ENCODE measurements at regions not wholly inside any gene's neighbourhood (a gene's known extent, or its start where the extent isn't known, plus 50 kb on each side); places are given as distances from the start of the nearest gene placed in this dataset.
"Not testable (repeated sequence)": the region's sequence is repeated elsewhere in the genome, so short reads cannot be mapped to it uniquely, and the experiment has no call there.

GRCh38 chr17:77833769-77834168 lies 124.7 kb upstream of the TNRC6C start:
- no peaks in the 10 kb centered on the region for H3K9me3 ChIP-seq
- no peak overlapping the region for H3K4me3 ChIP-seq
- in situ Hi-C loops (cut with MboI; ENCODE audit: low pct_ligation_motif_present in 1 of 4, low pct_unique_long_range_greater_than_20kb in 1 of 4, low sequenced_read_pairs in 3 of 4), result no loop called here
- intact Hi-C loops (cut with DNase I; ENCODE audit: low total_unique reads), result no loop called here
- H3K27me3 ChIP-seq, result no peaks in the 10 kb centered on the region
- peaks cover 3 to 18% (median 8%) of the 10 kb centered on the region in 4 donors for H3K4me1 ChIP-seq
- no peaks in the 10 kb centered on the region for H3K36me3 ChIP-seq
- no peak for DNase-seq
- WGBS, 2 donors (ENCODE audit: low coverage in 1 of 2), result 83% methylated on average over 5 of the region's 5 CpGs; no CpG with 5 or more reads in 1 of the 2 donors
- no peak overlapping the region for H3K27ac ChIP-seq
- TF ChIP-seq, protein P1, sequence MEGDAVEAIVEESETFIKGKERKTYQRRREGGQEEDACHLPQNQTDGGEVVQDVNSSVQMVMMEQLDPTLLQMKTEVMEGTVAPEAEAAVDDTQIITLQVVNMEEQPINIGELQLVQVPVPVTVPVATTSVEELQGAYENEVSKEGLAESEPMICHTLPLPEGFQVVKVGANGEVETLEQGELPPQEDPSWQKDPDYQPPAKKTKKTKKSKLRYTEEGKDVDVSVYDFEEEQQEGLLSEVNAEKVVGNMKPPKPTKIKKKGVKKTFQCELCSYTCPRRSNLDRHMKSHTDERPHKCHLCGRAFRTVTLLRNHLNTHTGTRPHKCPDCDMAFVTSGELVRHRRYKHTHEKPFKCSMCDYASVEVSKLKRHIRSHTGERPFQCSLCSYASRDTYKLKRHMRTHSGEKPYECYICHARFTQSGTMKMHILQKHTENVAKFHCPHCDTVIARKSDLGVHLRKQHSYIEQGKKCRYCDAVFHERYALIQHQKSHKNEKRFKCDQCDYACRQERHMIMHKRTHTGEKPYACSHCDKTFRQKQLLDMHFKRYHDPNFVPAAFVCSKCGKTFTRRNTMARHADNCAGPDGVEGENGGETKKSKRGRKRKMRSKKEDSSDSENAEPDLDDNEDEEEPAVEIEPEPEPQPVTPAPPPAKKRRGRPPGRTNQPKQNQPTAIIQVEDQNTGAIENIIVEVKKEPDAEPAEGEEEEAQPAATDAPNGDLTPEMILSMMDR (IDR thresholded peaks at IDR 0.05), result no peak
- TF ChIP-seq POLR2A (IDR thresholded peaks at IDR 0.05) (no peak), EP300 (IDR thresholded peaks at IDR 0.05; ENCODE audit: low read depth) (no peak), POLR2AphosphoS5 (IDR thresholded peaks at IDR 0.05) (no peak)

- intact Hi-C loops (cut with DNase I; ENCODE audit: low total_unique reads), result no loop called here
- in situ Hi-C loops (cut with MboI; ENCODE audit: low pct_ligation_motif_present in 1 of 4, low pct_unique_long_range_greater_than_20kb in 1 of 4, low sequenced_read_pairs in 3 of 4), result no loop called here
- 47 to 79% methylated on average over 4 to 11 of the region's 12 CpGs for WGBS, 2 donors (ENCODE audit: low coverage in 1 of 2)
- Histone ChIP-seq H3K4me1 (peaks cover 3 to 20% (median 10%) of the 10 kb centered on the region in 4 donors), H3K4me3 (no peak overlapping the region), H3K9me3 (no peaks in the 10 kb centered on the region), H3K27me3 (no peaks in the 10 kb centered on the region), H3K27ac (no peak overlapping the region), H3K36me3 (no peaks in the 10 kb centered on the region)
- TF ChIP-seq EP300 (IDR thresholded peaks at IDR 0.05; ENCODE audit: low read depth), result no peak
- no peak for TF ChIP-seq POLR2AphosphoS5 (IDR thresholded peaks at IDR 0.05)
- TF ChIP-seq POLR2A (IDR thresholded peaks at IDR 0.05), result no peak
- TF ChIP-seq, protein P1 (IDR thresholded peaks at IDR 0.05), result no peak
- peak; percentile 46 for DNase-seq
These were observed 124.1 kb upstream of the TNRC6C start for GRCh38 chr17:77834170-77835115.

GRCh38 chr17:77836557-77837041 lies 121.9 kb upstream of the TNRC6C start:
- Histone ChIP-seq H3K4me3 (no peak overlapping the region), H3K27ac (no peak overlapping the region), H3K4me1 (peaks cover 0 to 14% (median 10%) of the 10 kb centered on the region in 4 donors), H3K27me3 (no peaks in the 10 kb centered on the region), H3K9me3 (no peaks in the 10 kb centered on the region), H3K36me3 (no peaks in the 10 kb centered on the region)
- intact Hi-C loops (cut with DNase I; ENCODE audit: low total_unique reads), result no loop called here
- in situ Hi-C loops (cut with MboI; ENCODE audit: low pct_ligation_motif_present in 1 of 4, low pct_unique_long_range_greater_than_20kb in 1 of 4, low sequenced_read_pairs in 3 of 4), result no loop called here
- no peak for DNase-seq
- 62% methylated on average over 3 of the region's 3 CpGs; no CpG with 5 or more reads in 1 of the 2 donors for WGBS, 2 donors (ENCODE audit: low coverage in 1 of 2)
- TF ChIP-seq, protein P1 (IDR thresholded peaks at IDR 0.05), result no peak

- H3K27ac ChIP-seq; intact Hi-C loops (cut with DNase I; ENCODE audit: low total_unique reads); H3K27me3 ChIP-seq; in situ Hi-C loops (cut with MboI; ENCODE audit: low pct_ligation_motif_present in 1 of 4, low pct_unique_long_range_greater_than_20kb in 1 of 4, low sequenced_read_pairs in 3 of 4); H3K36me3 ChIP-seq; DNase-seq; H3K4me3 ChIP-seq; H3K9me3 ChIP-seq: not testable (repeated sequence)
- peaks cover 0 to 17% (median 12%) of the 10 kb centered on the region in 4 donors for H3K4me1 ChIP-seq
- whole genome bisulfite sequencing, 2 donors (ENCODE audit: low coverage in 1 of 2), result 81% methylated on average over 3 of the region's 5 CpGs; no CpG with 5 or more reads in 1 of the 2 donors
These were observed 121.4 kb upstream of the TNRC6C start for GRCh38 chr17:77837072-77837471.

Data from transverse colon (tissue), 4 donors.